PC-9 (cell line): ENCODE measurements at regions not wholly inside any gene's neighbourhood (a gene's known extent, or its start where the extent isn't known, plus 50 kb on each side); places are given as distances from the start of the nearest gene placed in this dataset.

ENCODE experiments used
- EZH2 ChIP-seq: fragments of 200-600 bp; sonication (generic); IDR thresholded peaks from 2 replicates; pipeline ENCODE4 v1.8.0; 2017; ENCODE audit warnings: antibody characterized with exemption, low read depth
- TF ChIP-seq, protein P1 (sequence below): fragments of 200-600 bp; sonication (generic); conservative IDR thresholded peaks from 2 replicates; pipeline ENCODE4 v1.6.1; 2017; ENCODE audit warnings: mixed run types, antibody characterized with exemption, mild to moderate bottlenecking, moderate library complexity

DNA sequence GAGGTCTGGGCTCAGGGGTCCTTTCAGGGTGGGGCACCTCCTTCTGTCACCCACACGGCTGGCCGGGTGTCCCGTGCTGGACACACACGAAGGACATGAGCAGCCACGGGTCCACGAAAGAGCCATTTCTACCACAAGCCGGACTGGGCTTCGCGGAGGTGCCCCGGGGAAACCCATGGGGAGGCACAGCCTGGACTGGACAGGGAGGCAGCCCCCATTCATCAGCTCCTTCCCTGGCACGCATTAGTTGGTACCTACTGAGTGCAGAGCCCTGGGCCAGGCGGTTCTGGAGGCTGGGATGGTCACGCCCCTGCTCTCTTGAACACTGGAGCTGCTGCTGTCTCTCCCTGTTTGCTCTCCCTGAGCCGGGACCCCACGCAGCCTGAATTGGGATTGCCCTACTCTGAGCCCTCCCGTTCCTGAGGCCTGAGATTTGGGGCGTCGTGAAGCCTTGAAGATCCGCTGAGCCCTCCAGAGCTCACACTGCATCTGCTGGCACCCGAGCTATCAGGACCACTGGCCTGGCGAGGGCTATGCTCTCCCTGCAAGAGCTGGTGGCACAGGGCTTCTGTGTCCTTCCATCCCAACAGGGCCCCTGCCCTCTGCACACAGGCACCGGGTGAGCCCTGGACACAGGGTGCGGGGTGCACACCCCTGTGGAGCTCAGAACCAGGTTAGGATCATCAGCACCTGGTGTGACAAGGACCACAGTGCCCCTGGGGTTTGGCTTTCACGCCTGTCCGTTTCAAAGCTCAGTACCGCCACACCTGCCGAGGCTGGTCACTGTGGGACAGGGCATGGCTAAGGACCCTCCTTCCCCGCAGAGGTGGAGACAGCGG lies 84.6 kb downstream of the MYEOV start:
- TF ChIP-seq, protein P1, sequence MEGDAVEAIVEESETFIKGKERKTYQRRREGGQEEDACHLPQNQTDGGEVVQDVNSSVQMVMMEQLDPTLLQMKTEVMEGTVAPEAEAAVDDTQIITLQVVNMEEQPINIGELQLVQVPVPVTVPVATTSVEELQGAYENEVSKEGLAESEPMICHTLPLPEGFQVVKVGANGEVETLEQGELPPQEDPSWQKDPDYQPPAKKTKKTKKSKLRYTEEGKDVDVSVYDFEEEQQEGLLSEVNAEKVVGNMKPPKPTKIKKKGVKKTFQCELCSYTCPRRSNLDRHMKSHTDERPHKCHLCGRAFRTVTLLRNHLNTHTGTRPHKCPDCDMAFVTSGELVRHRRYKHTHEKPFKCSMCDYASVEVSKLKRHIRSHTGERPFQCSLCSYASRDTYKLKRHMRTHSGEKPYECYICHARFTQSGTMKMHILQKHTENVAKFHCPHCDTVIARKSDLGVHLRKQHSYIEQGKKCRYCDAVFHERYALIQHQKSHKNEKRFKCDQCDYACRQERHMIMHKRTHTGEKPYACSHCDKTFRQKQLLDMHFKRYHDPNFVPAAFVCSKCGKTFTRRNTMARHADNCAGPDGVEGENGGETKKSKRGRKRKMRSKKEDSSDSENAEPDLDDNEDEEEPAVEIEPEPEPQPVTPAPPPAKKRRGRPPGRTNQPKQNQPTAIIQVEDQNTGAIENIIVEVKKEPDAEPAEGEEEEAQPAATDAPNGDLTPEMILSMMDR, result no peak
- TF ChIP-seq EZH2, result no peak
